H1 (cell line): ENCODE measurements at regions not wholly inside any gene's neighbourhood (a gene's known extent, or its start where the extent isn't known, plus 50 kb on each side); places are given as distances from the start of the nearest gene placed in this dataset.

Experiments
- CTCF ChIA-PET: fragments of 300-600 bp; sonication (Branson Sonifier 250); formaldehyde crosslinking; loops from one replicate; lab custom pipeline; 2021; ENCODE audit not compliant: partially characterized antibody; lab: Charles Lee
- POLR2A ChIA-PET: fragments of 300-600 bp; sonication (Branson Sonifier 250); formaldehyde crosslinking; loops from one replicate; lab custom pipeline; 2021; ENCODE audit warnings: inconsistent platforms; ENCODE audit not compliant: partially characterized antibody; lab: Charles Lee
- DNase-seq, 2 experiments: peaks; one replicate each; pipeline versions ENCODE4 v3.0.0 to v3.0.0-alpha.2; 2010 to 2022; ENCODE audit warnings: low spot score in 2 of 2, low read depth in 1 of 2, mixed read lengths in 1 of 2
- FAIRE-seq: peaks from 2 replicates; lab custom pipeline; 2011; peaks lifted over from hg19 to GRCh38; lab: Jason Lieb, UNC
- H2AFZ ChIP-seq: 2 replicates; pipeline ENCODE4 v1.8.1; 2012; ENCODE audit warnings: low read length, inconsistent platforms
- H2AK5ac ChIP-seq: 2 replicates; pipeline ENCODE4 v1.6.1; 2013; ENCODE audit warnings: low read depth, low read length
- H2BK120ac ChIP-seq: replicated peaks from 2 replicates; pipeline ENCODE3; 2013; ENCODE audit warnings: low read depth, low read length, inconsistent platforms
- H2BK12ac ChIP-seq: 2 replicates; pipeline ENCODE4 v1.6.1; 2013; ENCODE audit warnings: low read depth, low read length
- H2BK15ac ChIP-seq: 2 replicates; pipeline ENCODE4 v1.6.1; 2013; ENCODE audit warnings: low read length
- H2BK20ac ChIP-seq: 2 replicates; pipeline ENCODE4 v1.6.1; 2013; ENCODE audit warnings: low read length
- H2BK5ac ChIP-seq: 2 replicates; pipeline ENCODE4 v1.6.1; 2013; ENCODE audit warnings: low read depth, low read length
- H3K14ac ChIP-seq: 2 replicates; pipeline ENCODE4 v1.6.1; 2013; ENCODE audit warnings: inconsistent platforms; ENCODE audit not compliant: insufficient read length
- H3K18ac ChIP-seq: 2 replicates; pipeline ENCODE4 v1.6.1; 2013; ENCODE audit warnings: low read length; ENCODE audit errors: extremely low read depth
- H3K23ac ChIP-seq: 2 replicates; pipeline ENCODE4 v1.6.1; 2013; ENCODE audit warnings: inconsistent platforms; ENCODE audit not compliant: insufficient read length
- H3K23me2 ChIP-seq: 2 replicates; pipeline ENCODE4 v1.6.1; 2013; ENCODE audit warnings: low read depth, low read length
- H3K27ac ChIP-seq: 2 replicates; pipeline ENCODE4 v1.6.1; 2011; ENCODE audit warnings: low read depth, low read length, inconsistent platforms
- H3K27me3 ChIP-seq, 4 experiments: replicated peaks in 1 of 4; 1 replicate in 1 of 4; 2 replicates in 3 of 4; pipeline versions ENCODE4 v1.6.1 to v1.8.1; 2011 to 2013; ENCODE audit warnings: low read length in 3 of 4, mild to moderate bottlenecking in 3 of 4, inconsistent platforms in 2 of 4, mixed read lengths in 2 of 4, moderate library complexity in 1 of 4; ENCODE audit not compliant: control insufficient read depth in 3 of 4, insufficient read depth in 3 of 4; ENCODE audit errors: extremely low read depth in 1 of 4
- H3K36me3 ChIP-seq, 4 experiments: 2 replicates each; pipeline versions ENCODE4 v1.6.1 to v1.8.1; 2011 to 2013; ENCODE audit warnings: mild to moderate bottlenecking in 4 of 4, low read length in 3 of 4, moderate library complexity in 2 of 4, control low read depth in 1 of 4, inconsistent platforms in 1 of 4; ENCODE audit not compliant: insufficient read depth in 4 of 4, control insufficient read depth in 2 of 4
- H3K4ac ChIP-seq: replicated peaks from 2 replicates; pipeline ENCODE3; 2013; ENCODE audit warnings: low read length, low read depth, mixed read lengths, inconsistent platforms; ENCODE audit not compliant: insufficient read length
- H3K4me1 ChIP-seq, 4 experiments: replicated peaks in 1 of 4; 1 replicate in 1 of 4; 2 replicates in 3 of 4; pipeline versions ENCODE4 v1.6.1 to v1.8.1; 2011 to 2013; ENCODE audit warnings: low read length in 3 of 4, inconsistent platforms in 2 of 4, mixed read lengths in 1 of 4; ENCODE audit not compliant: insufficient read depth in 4 of 4, control insufficient read depth in 3 of 4
- H3K4me2 ChIP-seq, 2 experiments: 2 replicates each; pipeline versions ENCODE4 v1.6.1 to v1.8.1; 2011 to 2013; ENCODE audit warnings: low read depth in 2 of 2, low read length in 2 of 2, control low read depth in 1 of 2, inconsistent platforms in 1 of 2, mild to moderate bottlenecking in 1 of 2; ENCODE audit not compliant: insufficient read depth in 1 of 2
- H3K4me3 ChIP-seq, 4 experiments: fragments of 200-600, 300-600 bp in 1 of 4; sonication (generic), shearing (Covaris generic), sonication (Bioruptor Twin) in 1 of 4; 2 replicates each; pipeline versions ENCODE4 v1.5.1 to v1.8.1; 2011 to 2016; ENCODE audit warnings: low read length in 4 of 4, low read depth in 3 of 4, control low read depth in 2 of 4, inconsistent platforms in 2 of 4, mild to moderate bottlenecking in 2 of 4, mixed read lengths in 1 of 4, moderate library complexity in 1 of 4; ENCODE audit not compliant: insufficient read depth in 2 of 4; ENCODE audit errors: extremely low read depth in 1 of 4
- H3K56ac ChIP-seq: replicated peaks from 2 replicates; pipeline ENCODE3; 2013; ENCODE audit warnings: low read depth, mild to moderate bottlenecking, mixed read lengths, low read length, inconsistent platforms; ENCODE audit not compliant: insufficient read length
- H3K79me1 ChIP-seq: 2 replicates; pipeline ENCODE4 v1.6.1; 2013; ENCODE audit warnings: low read depth, low read length, control low read depth
- H3K79me2 ChIP-seq, 2 experiments: 2 replicates each; pipeline versions ENCODE4 v1.6.1 to v1.8.1; 2012 to 2013; ENCODE audit warnings: low read length in 2 of 2, mild to moderate bottlenecking in 2 of 2, inconsistent platforms in 1 of 2; ENCODE audit not compliant: insufficient read depth in 2 of 2, control insufficient read depth in 1 of 2
- H3K9ac ChIP-seq, 4 experiments: replicated peaks in 1 of 4; 1 replicate in 1 of 4; 2 replicates in 3 of 4; pipeline versions ENCODE4 v1.6.1 to v1.8.1; 2011 to 2013; ENCODE audit warnings: low read depth in 3 of 4, low read length in 3 of 4, control low read depth in 2 of 4, mild to moderate bottlenecking in 2 of 4, moderate library complexity in 2 of 4, inconsistent platforms in 1 of 4; ENCODE audit errors: extremely low read depth in 1 of 4
- H3K9me3 ChIP-seq, 2 experiments: 2 replicates each; pipeline versions ENCODE4 v1.6.1 to v1.8.1; 2012 to 2013; ENCODE audit warnings: mild to moderate bottlenecking in 2 of 2, moderate library complexity in 2 of 2, control low read depth in 1 of 2, inconsistent platforms in 1 of 2, low read depth in 1 of 2, low read length in 1 of 2, mixed read lengths in 1 of 2; ENCODE audit not compliant: insufficient read depth in 2 of 2
- H4K20me1 ChIP-seq, 2 experiments: replicated peaks in 1 of 2; 2 replicates each; pipeline versions ENCODE3 to v1.8.1; 2011 to 2013; ENCODE audit warnings: inconsistent platforms in 2 of 2, low read length in 2 of 2, mild to moderate bottlenecking in 1 of 2; ENCODE audit not compliant: insufficient read depth in 2 of 2, control insufficient read depth in 1 of 2
- H4K5ac ChIP-seq: 2 replicates; pipeline ENCODE4 v1.6.1; 2013; ENCODE audit warnings: low read length, low read depth, mixed read lengths, inconsistent platforms; ENCODE audit not compliant: insufficient read length
- H4K8ac ChIP-seq: 2 replicates; pipeline ENCODE4 v1.8.0; 2013; ENCODE audit warnings: mild to moderate bottlenecking, moderate library complexity, low read length, inconsistent platforms; ENCODE audit not compliant: insufficient read depth; ENCODE audit errors: extremely low read depth
- H4K91ac ChIP-seq: replicated peaks from 2 replicates; pipeline ENCODE3; 2013; ENCODE audit warnings: low read length, mixed read lengths, inconsistent platforms; ENCODE audit not compliant: insufficient read length
- CBX8 ChIP-seq: fragments of 300-800, 300-1000 bp; sonication (generic); IDR thresholded peaks from 2 replicates; pipeline ENCODE4 v1.7.1; 2016; ENCODE audit warnings: low read depth, low read length, borderline replicate concordance
- WGBS, 2 experiments: shearing (Covaris generic) in 1 of 2; methylation state at CpG; one replicate each; pipeline versions ENCODE4 v1.1.6 to v1.1.7; 2013 to 2015; ENCODE audit warnings: low lambda C conversion rate in 2 of 2, mixed read lengths in 2 of 2, inconsistent platforms in 1 of 2, low coverage in 1 of 2, missing lambda C conversion rate in 1 of 2; ENCODE audit not compliant: insufficient replicate concordance in 2 of 2, insufficient coverage in 1 of 2, insufficient read length in 1 of 2; ENCODE audit errors: extremely low coverage in 1 of 2, missing lambda C conversion rate in 1 of 2; 5-methylcytosine and 5-hydroxymethylcytosine counted together

GRCh38 chr4:101515099-101515498, 167.8 kb upstream of the PPP3CA start:
- no peak overlapping the region for H3K23ac ChIP-seq
- no peak overlapping the region for H3K56ac ChIP-seq
- no peak for DNase-seq
- no peak overlapping the region for H3K27ac ChIP-seq
- no peak overlapping the region for H3K4me3 ChIP-seq
- no peak overlapping the region for H3K18ac ChIP-seq
- H2BK20ac ChIP-seq: no peak overlapping the region
- no peak overlapping the region for H3K14ac ChIP-seq
- H3K9ac ChIP-seq: no peak overlapping the region
- no peaks in the 10 kb centered on the region for H3K79me1 ChIP-seq
- H3K4me1 ChIP-seq: no peaks in the 10 kb centered on the region
- FAIRE-seq: no peak
- H2BK5ac ChIP-seq: no peak overlapping the region
- 87% methylated on average over 2 of the region's 2 CpGs; no CpG with 5 or more reads in 1 of the 2 experiments for WGBS, 2 experiments
- no peak overlapping the region for H4K8ac ChIP-seq
- no peaks in the 10 kb centered on the region for H4K20me1 ChIP-seq
- no peaks in the 10 kb centered on the region for H3K36me3 ChIP-seq
- H2BK120ac ChIP-seq: no peak overlapping the region
- no peak overlapping the region for H2BK12ac ChIP-seq
- no peak overlapping the region for H2AK5ac ChIP-seq
- no peaks in the 10 kb centered on the region for H3K79me2 ChIP-seq
- no peak overlapping the region for H2AFZ ChIP-seq
- no peaks in the 10 kb centered on the region for H3K23me2 ChIP-seq
- H3K4me2 ChIP-seq: no peak overlapping the region
- no peaks in the 10 kb centered on the region for H3K9me3 ChIP-seq
- H3K4ac ChIP-seq: no peak overlapping the region
- no peaks in the 10 kb centered on the region for H3K27me3 ChIP-seq
- H2BK15ac ChIP-seq: no peak overlapping the region
- H4K91ac ChIP-seq: no peak overlapping the region
- TF ChIP-seq CBX8: no peak
- CTCF ChIA-PET: no interaction called here
- no peak overlapping the region for H4K5ac ChIP-seq
- POLR2A ChIA-PET: no interaction called here
